Mesenchymal stem cell (in vitro differentiated cells and primary cell): ENCODE measurements at regions not wholly inside any gene's neighbourhood (a gene's known extent, or its start where the extent isn't known, plus 50 kb on each side); places are given as distances from the start of the nearest gene placed in this dataset.

Experiments
- DNase-seq: peaks from one replicate; pipeline ENCODE4 v3.0.0-alpha.2; 2013
- H2AFZ ChIP-seq: one replicate; pipeline ENCODE4 v1.6.1; 2013; ENCODE audit warnings: low read depth, mild to moderate bottlenecking, control low read depth, inconsistent platforms, low read length, moderate library complexity
- H2AK5ac ChIP-seq: 2 replicates; pipeline ENCODE4 v1.6.1; 2013; ENCODE audit warnings: low read length, moderate library complexity, mild to moderate bottlenecking, inconsistent platforms; ENCODE audit not compliant: severe bottlenecking
- H2BK120ac ChIP-seq: one replicate; pipeline ENCODE4 v1.6.1; 2013; ENCODE audit warnings: low read depth, mild to moderate bottlenecking, inconsistent platforms, low read length, moderate library complexity
- H2BK12ac ChIP-seq, 2 experiments: one replicate each; pipeline ENCODE4 v1.6.1; 2013; ENCODE audit warnings: inconsistent platforms in 2 of 2, low read length in 2 of 2, mild to moderate bottlenecking in 2 of 2, moderate library complexity in 2 of 2, control low read depth in 1 of 2
- H2BK15ac ChIP-seq: one replicate; pipeline ENCODE4 v1.6.1; 2013; ENCODE audit warnings: mild to moderate bottlenecking, low read depth, inconsistent platforms; ENCODE audit not compliant: poor library complexity, severe bottlenecking
- H2BK5ac ChIP-seq: 2 replicates; pipeline ENCODE4 v1.6.1; 2013; ENCODE audit warnings: low read depth, mild to moderate bottlenecking, low read length, control low read depth, inconsistent platforms; ENCODE audit not compliant: poor library complexity, severe bottlenecking
- H3K14ac ChIP-seq, 2 experiments: one replicate each; pipeline ENCODE4 v1.6.1; 2013; ENCODE audit warnings: inconsistent platforms in 2 of 2, low read length in 2 of 2, control low read depth in 1 of 2, mild to moderate bottlenecking in 1 of 2, moderate library complexity in 1 of 2
- H3K18ac ChIP-seq, 2 experiments: one replicate each; pipeline ENCODE4 v1.6.1; 2013; ENCODE audit warnings: inconsistent platforms in 2 of 2, low read length in 2 of 2, control low read depth in 1 of 2, low read depth in 1 of 2, mild to moderate bottlenecking in 1 of 2
- H3K23ac ChIP-seq, 2 experiments: one replicate each; pipeline ENCODE4 v1.6.1; 2013; ENCODE audit warnings: inconsistent platforms in 2 of 2, low read length in 2 of 2, mild to moderate bottlenecking in 2 of 2, moderate library complexity in 2 of 2, control low read depth in 1 of 2
- H3K27ac ChIP-seq: 2 replicates; pipeline ENCODE4 v1.5.1; 2013; ENCODE audit warnings: mild to moderate bottlenecking, moderate library complexity, low read length, control low read depth, inconsistent platforms; ENCODE audit not compliant: poor library complexity, severe bottlenecking
- H3K27me3 ChIP-seq, 2 experiments: 2 replicates each; pipeline versions ENCODE4 v1.6.1 to v1.7.0; 2013; ENCODE audit warnings: low read length in 2 of 2, mild to moderate bottlenecking in 2 of 2, moderate library complexity in 2 of 2, control low read depth in 1 of 2, inconsistent platforms in 1 of 2; ENCODE audit not compliant: control insufficient read depth in 1 of 2, insufficient read depth in 1 of 2
- H3K36me3 ChIP-seq, 2 experiments: 2 replicates each; pipeline versions ENCODE4 v1.6.1 to v1.7.0; 2013; ENCODE audit warnings: low read length in 2 of 2, control low read depth in 1 of 2, inconsistent platforms in 1 of 2, low read depth in 1 of 2, mild to moderate bottlenecking in 1 of 2; ENCODE audit not compliant: insufficient read depth in 2 of 2, control insufficient read depth in 1 of 2
- H3K4ac ChIP-seq, 2 experiments: one replicate each; pipeline ENCODE4 v1.6.1; 2013; ENCODE audit warnings: inconsistent platforms in 2 of 2, low read length in 2 of 2, mild to moderate bottlenecking in 2 of 2, moderate library complexity in 2 of 2, control low read depth in 1 of 2, low read depth in 1 of 2
- H3K4me1 ChIP-seq: 2 replicates; pipeline ENCODE4 v1.6.1; 2013; ENCODE audit warnings: low read depth, low read length, control low read depth; ENCODE audit not compliant: control insufficient read depth, insufficient read depth
- H3K4me2 ChIP-seq: 2 replicates; pipeline ENCODE4 v1.6.1; 2013; ENCODE audit warnings: low read length, mild to moderate bottlenecking, inconsistent platforms; ENCODE audit not compliant: poor library complexity, severe bottlenecking
- H3K4me3 ChIP-seq, 2 experiments: 2 replicates each; pipeline versions ENCODE4 v1.5.1 to v1.7.0; 2013; ENCODE audit warnings: low read length in 2 of 2, mild to moderate bottlenecking in 2 of 2, control low read depth in 1 of 2, low read depth in 1 of 2; ENCODE audit not compliant: insufficient read depth in 1 of 2
- H3K79me1 ChIP-seq: replicated peaks from 2 replicates; pipeline ENCODE4 v1.6.1; 2013; ENCODE audit warnings: mild to moderate bottlenecking, control low read depth, low read length, inconsistent platforms; ENCODE audit not compliant: poor library complexity, severe bottlenecking
- H3K9ac ChIP-seq: 2 replicates; pipeline ENCODE4 v1.7.0; 2013; ENCODE audit warnings: mild to moderate bottlenecking, low read length, moderate library complexity
- H3K9me3 ChIP-seq: 2 replicates; pipeline ENCODE4 v1.7.0; 2013; ENCODE audit warnings: mild to moderate bottlenecking, low read length; ENCODE audit not compliant: control insufficient read depth
- H4K8ac ChIP-seq: one replicate; pipeline ENCODE4 v1.6.1; 2013; ENCODE audit warnings: inconsistent platforms, mild to moderate bottlenecking, low read length, moderate library complexity
- H4K91ac ChIP-seq: one replicate; pipeline ENCODE4 v1.6.1; 2013; ENCODE audit warnings: mild to moderate bottlenecking, low read length, inconsistent platforms
- WGBS: methylation state at CpG from one replicate; pipeline ENCODE4 v1.1.7; 2013; ENCODE audit warnings: mixed read lengths; 5-methylcytosine and 5-hydroxymethylcytosine counted together

GRCh38 chr20:40101560-40101959 is 587.5 kb downstream of the MAFB start:
- Histone ChIP-seq H4K91ac (no peak overlapping the region), H2AFZ (no peak overlapping the region), H3K9me3 (no peaks in the 10 kb centered on the region), H3K4ac (no peak overlapping the region), H3K27ac (no peak overlapping the region), H2BK15ac (no peak overlapping the region), H4K8ac (no peak overlapping the region), H3K14ac (no peak overlapping the region), H3K4me3 (no peak overlapping the region), H3K36me3 (no peaks in the 10 kb centered on the region), H3K23ac (no peak overlapping the region), H3K79me1 (no peaks in the 10 kb centered on the region), H2BK5ac (no peak overlapping the region), H2BK12ac (no peak overlapping the region), H3K18ac (no peak overlapping the region), H3K27me3 (no peaks in the 10 kb centered on the region), H3K4me2 (no peak overlapping the region), H3K9ac (no peak overlapping the region), H3K4me1 (no peaks in the 10 kb centered on the region), H2BK120ac (no peak overlapping the region), H2AK5ac (no peak overlapping the region)
- no peak for DNase-seq
- WGBS, result 16% methylated on average over 4 of the region's 4 CpGs

- no peak overlapping the region for H2BK5ac ChIP-seq
- no peak overlapping the region for H3K4ac ChIP-seq
- H3K4me1 ChIP-seq, result no peaks in the 10 kb centered on the region
- 89% methylated on average over 2 of the region's 3 CpGs for WGBS
- H2BK12ac ChIP-seq, result no peak overlapping the region
- no peak overlapping the region for H4K91ac ChIP-seq
- no peak overlapping the region for H2AFZ ChIP-seq
- no peak overlapping the region for H2BK15ac ChIP-seq
- H3K27me3 ChIP-seq, result no peaks in the 10 kb centered on the region
- no peak overlapping the region for H3K4me3 ChIP-seq
- no peak for DNase-seq
- H3K9me3 ChIP-seq, result no peaks in the 10 kb centered on the region
- no peak overlapping the region for H2BK120ac ChIP-seq
- no peak overlapping the region for H2AK5ac ChIP-seq
- no peak overlapping the region for H3K23ac ChIP-seq
- H3K18ac ChIP-seq, result no peak overlapping the region
- H3K14ac ChIP-seq, result no peak overlapping the region
- H3K27ac ChIP-seq, result no peak overlapping the region
- no peak overlapping the region for H3K4me2 ChIP-seq
- H3K9ac ChIP-seq, result no peak overlapping the region
- H3K36me3 ChIP-seq, result no peaks in the 10 kb centered on the region
- no peak overlapping the region for H4K8ac ChIP-seq
- H3K79me1 ChIP-seq, result no peaks in the 10 kb centered on the region
Observed at GRCh38 chr20:40100261-40100660, 588.8 kb downstream of the MAFB start.

- Histone ChIP-seq H2BK12ac (no peak overlapping the region), H3K27ac (no peak overlapping the region), H2BK15ac (no peak overlapping the region), H3K27me3 (no peaks in the 10 kb centered on the region), H3K14ac (no peak overlapping the region), H4K8ac (no peak overlapping the region), H3K9me3 (peaks cover 10% of the 10 kb centered on the region), H3K4me3 (no peak overlapping the region), H3K18ac (no peak overlapping the region), H4K91ac (no peak overlapping the region), H2BK5ac (no peak overlapping the region), H3K36me3 (no peaks in the 10 kb centered on the region), H3K9ac (no peak overlapping the region), H3K4ac (no peak overlapping the region), H2AK5ac (no peak overlapping the region), H2AFZ (no peak overlapping the region), H3K4me2 (no peak overlapping the region), H3K4me1 (no peaks in the 10 kb centered on the region), H2BK120ac (no peak overlapping the region), H3K79me1 (no peaks in the 10 kb centered on the region), H3K23ac (no peak overlapping the region)
- 61% methylated on average over 2 of the region's 2 CpGs for WGBS
- DNase-seq, result no peak
Observed at GRCh38 chr20:40090236-40090635, 598.8 kb downstream of the MAFB start.

- Histone ChIP-seq H3K18ac (no peak overlapping the region), H3K23ac (no peak overlapping the region), H3K4me1 (no peaks in the 10 kb centered on the region), H3K4ac (no peak overlapping the region), H2BK15ac (no peak overlapping the region), H3K27ac (no peak overlapping the region), H3K9ac (no peak overlapping the region), H3K79me1 (no peaks in the 10 kb centered on the region), H3K4me3 (no peak overlapping the region), H2AFZ (no peak overlapping the region), H3K14ac (no peak overlapping the region), H3K9me3 (peaks cover 8% of the 10 kb centered on the region), H2BK5ac (no peak overlapping the region), H2BK120ac (no peak overlapping the region), H2AK5ac (no peak overlapping the region), H2BK12ac (no peak overlapping the region), H4K91ac (no peak overlapping the region), H3K4me2 (no peak overlapping the region), H3K36me3 (no peaks in the 10 kb centered on the region), H4K8ac (no peak overlapping the region), H3K27me3 (no peaks in the 10 kb centered on the region)
- DNase-seq, result no peak
Observed at GRCh38 chr20:40087496-40087895, 601.5 kb downstream of the MAFB start.
